ENCODE measurements at regions not wholly inside any gene's neighbourhood (a gene's known extent, or its start where the extent isn't known, plus 50 kb on each side); places are given as distances from the start of the nearest gene placed in this dataset.

- TF ChIP-seq CTCF (IDR thresholded peaks at IDR 0.05), result no peak
- TF ChIP-seq POLR2A (IDR thresholded peaks at IDR 0.05), result no peak
Observed at GRCh38 chrX:86914569-86914968, 603.0 kb upstream of the KLHL4 start.
